HEK293 (cell line): ENCODE measurements at regions not wholly inside any gene's neighbourhood (a gene's known extent, or its start where the extent isn't known, plus 50 kb on each side); places are given as distances from the start of the nearest gene placed in this dataset.

ENCODE experiments used
- CTCF ChIA-PET: fragments of 350-600 bp; formaldehyde crosslinking; extraction: SDS; loops from one replicate; lab custom pipeline; 2021; ENCODE audit warnings: antibody characterized with exemption; lab: Yijun Ruan, JAX
- POLR2A ChIA-PET: fragments of 300-600 bp; formaldehyde crosslinking; extraction: SDS; loops from one replicate; lab custom pipeline; 2020; ENCODE audit warnings: antibody characterized with exemption, inconsistent platforms; lab: Yijun Ruan, JAX
- H3K27ac ChIP-seq: fragments of 200-500 bp; sonication (Bioruptor generic); 2 replicates; pipeline ENCODE4 v1.5.1; 2014; ENCODE audit warnings: low read depth, low read length, control low read depth, inconsistent platforms; ENCODE audit errors: extremely low read depth
- H3K36me3 ChIP-seq, 2 experiments: fragments of 200-500 bp in 1 of 2; sonication (Bioruptor generic) in 1 of 2; 1 replicate in 1 of 2; 2 replicates in 1 of 2; pipeline ENCODE4 v1.5.1; 2014 to 2017; ENCODE audit warnings: inconsistent platforms in 2 of 2, low read length in 2 of 2; ENCODE audit not compliant: control insufficient read depth in 2 of 2, insufficient read depth in 1 of 2
- H3K4me1 ChIP-seq: fragments of 200-500 bp; sonication (Bioruptor generic); 2 replicates; pipeline ENCODE4 v1.5.1; 2014; ENCODE audit warnings: mild to moderate bottlenecking, low read length, inconsistent platforms; ENCODE audit not compliant: control insufficient read depth, insufficient read depth
- H3K4me3 ChIP-seq: 2 replicates; pipeline ENCODE4 v1.5.1; 2011; ENCODE audit warnings: low read depth, mild to moderate bottlenecking, control low read depth, low read length, moderate library complexity
- H3K9me3 ChIP-seq: fragments of 200-500 bp; sonication (Bioruptor generic); 2 replicates; pipeline ENCODE4 v1.5.1; 2014; ENCODE audit warnings: low read depth, low read length, inconsistent platforms; ENCODE audit not compliant: control insufficient read depth, insufficient read depth
- SALL2 ChIP-seq: fragments of 450-650 bp; formaldehyde crosslinking; IDR thresholded peaks from 2 replicates; pipeline ENCODE4 v1.5.0; 2017; ENCODE audit warnings: missing biosample characterization, mild to moderate bottlenecking, missing genetic modification characterization, borderline replicate concordance
- YY1 ChIP-seq: fragments of 450-650 bp; formaldehyde crosslinking; IDR thresholded peaks from 2 replicates; pipeline ENCODE4 v1.5.1; 2018; ENCODE audit warnings: missing biosample characterization, missing genetic modification characterization
- ZNF48 ChIP-seq: fragments of 450-650 bp; formaldehyde crosslinking; IDR thresholded peaks from 2 replicates; pipeline ENCODE4 v1.5.1; 2016; ENCODE audit warnings: missing biosample characterization, missing genetic modification characterization
- ZNF548 ChIP-seq: fragments of 450-650 bp; formaldehyde crosslinking; IDR thresholded peaks from 2 replicates; pipeline ENCODE4 v1.5.1; 2016; ENCODE audit warnings: missing biosample characterization, missing genetic modification characterization
- ZNF629 ChIP-seq: fragments of 450-650 bp; formaldehyde crosslinking; IDR thresholded peaks from 2 replicates; pipeline ENCODE4 v1.5.1; 2017; ENCODE audit warnings: missing biosample characterization, missing genetic modification characterization
- ZSCAN16 ChIP-seq: fragments of 450-650 bp; formaldehyde crosslinking; IDR thresholded peaks from 2 replicates; pipeline ENCODE4 v1.5.1; 2016; ENCODE audit warnings: missing biosample characterization, missing genetic modification characterization
- TF ChIP-seq, protein P1 (sequence below): fragments of 450-650 bp; formaldehyde crosslinking; IDR thresholded peaks from 2 replicates; pipeline ENCODE4 v1.5.1; 2016; ENCODE audit warnings: missing biosample characterization, missing genetic modification characterization, borderline replicate concordance
- TF ChIP-seq, protein P2 (sequence below): fragments of 450-650 bp; formaldehyde crosslinking; IDR thresholded peaks from 2 replicates; pipeline ENCODE4 v1.5.1; 2016; ENCODE audit warnings: missing biosample characterization, missing genetic modification characterization
- TF ChIP-seq, protein P3 (sequence below): fragments of 450-650 bp; formaldehyde crosslinking; IDR thresholded peaks from 2 replicates; pipeline ENCODE4 v1.5.1; 2016; ENCODE audit warnings: missing biosample characterization, missing genetic modification characterization
- TF ChIP-seq, protein P4 (sequence below): fragments of 450-650 bp; formaldehyde crosslinking; IDR thresholded peaks from 2 replicates; pipeline ENCODE4 v1.5.1; 2016; ENCODE audit warnings: missing biosample characterization, missing genetic modification characterization, borderline replicate concordance
- TF ChIP-seq, protein P5 (sequence below): fragments of 450-650 bp; formaldehyde crosslinking; IDR thresholded peaks from 2 replicates; pipeline ENCODE4 v1.5.1; 2016; ENCODE audit warnings: missing biosample characterization, missing genetic modification characterization, low read depth
- TF ChIP-seq, protein P6 (sequence below): fragments of 450-650 bp; formaldehyde crosslinking; IDR thresholded peaks from 2 replicates; pipeline ENCODE4 v1.5.1; 2017; ENCODE audit warnings: missing biosample characterization, missing genetic modification characterization
- TF ChIP-seq, protein P7 (sequence below): fragments of 450-650 bp; formaldehyde crosslinking; IDR thresholded peaks from 2 replicates; pipeline ENCODE4 v1.5.1; 2016; ENCODE audit warnings: missing biosample characterization, missing genetic modification characterization
- TF ChIP-seq, protein P8 (sequence below): fragments of 450-650 bp; formaldehyde crosslinking; optimal IDR thresholded peaks from 2 replicates; pipeline ENCODE3; 2016; ENCODE audit warnings: missing biosample characterization, mild to moderate bottlenecking, missing genetic modification characterization
- TF ChIP-seq, protein P9 (sequence below): fragments of 450-650 bp; formaldehyde crosslinking; IDR thresholded peaks from 2 replicates; pipeline ENCODE4 v1.5.1; 2016; ENCODE audit warnings: missing biosample characterization, missing genetic modification characterization

DNA sequence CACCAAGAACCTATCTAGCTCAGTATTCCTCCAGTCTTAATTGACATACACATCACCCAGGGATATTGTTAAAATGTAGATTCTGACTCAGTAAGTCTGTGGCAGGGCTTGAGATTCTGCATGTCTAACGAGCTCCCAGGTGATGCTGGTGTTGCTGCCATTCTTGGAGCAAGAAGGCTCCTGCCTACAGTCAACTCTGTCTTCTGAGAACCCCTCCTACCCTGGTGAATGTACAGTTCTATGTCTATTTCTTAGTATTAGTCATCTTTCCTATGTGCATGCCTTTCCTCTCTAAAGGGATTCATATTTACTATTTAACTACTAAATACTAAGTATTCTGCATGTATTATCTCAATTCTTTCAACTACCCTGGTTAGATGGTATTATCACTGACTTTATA lies 268.7 kb downstream of the EDEM1 start (continued):
- TF ChIP-seq, protein P1, sequence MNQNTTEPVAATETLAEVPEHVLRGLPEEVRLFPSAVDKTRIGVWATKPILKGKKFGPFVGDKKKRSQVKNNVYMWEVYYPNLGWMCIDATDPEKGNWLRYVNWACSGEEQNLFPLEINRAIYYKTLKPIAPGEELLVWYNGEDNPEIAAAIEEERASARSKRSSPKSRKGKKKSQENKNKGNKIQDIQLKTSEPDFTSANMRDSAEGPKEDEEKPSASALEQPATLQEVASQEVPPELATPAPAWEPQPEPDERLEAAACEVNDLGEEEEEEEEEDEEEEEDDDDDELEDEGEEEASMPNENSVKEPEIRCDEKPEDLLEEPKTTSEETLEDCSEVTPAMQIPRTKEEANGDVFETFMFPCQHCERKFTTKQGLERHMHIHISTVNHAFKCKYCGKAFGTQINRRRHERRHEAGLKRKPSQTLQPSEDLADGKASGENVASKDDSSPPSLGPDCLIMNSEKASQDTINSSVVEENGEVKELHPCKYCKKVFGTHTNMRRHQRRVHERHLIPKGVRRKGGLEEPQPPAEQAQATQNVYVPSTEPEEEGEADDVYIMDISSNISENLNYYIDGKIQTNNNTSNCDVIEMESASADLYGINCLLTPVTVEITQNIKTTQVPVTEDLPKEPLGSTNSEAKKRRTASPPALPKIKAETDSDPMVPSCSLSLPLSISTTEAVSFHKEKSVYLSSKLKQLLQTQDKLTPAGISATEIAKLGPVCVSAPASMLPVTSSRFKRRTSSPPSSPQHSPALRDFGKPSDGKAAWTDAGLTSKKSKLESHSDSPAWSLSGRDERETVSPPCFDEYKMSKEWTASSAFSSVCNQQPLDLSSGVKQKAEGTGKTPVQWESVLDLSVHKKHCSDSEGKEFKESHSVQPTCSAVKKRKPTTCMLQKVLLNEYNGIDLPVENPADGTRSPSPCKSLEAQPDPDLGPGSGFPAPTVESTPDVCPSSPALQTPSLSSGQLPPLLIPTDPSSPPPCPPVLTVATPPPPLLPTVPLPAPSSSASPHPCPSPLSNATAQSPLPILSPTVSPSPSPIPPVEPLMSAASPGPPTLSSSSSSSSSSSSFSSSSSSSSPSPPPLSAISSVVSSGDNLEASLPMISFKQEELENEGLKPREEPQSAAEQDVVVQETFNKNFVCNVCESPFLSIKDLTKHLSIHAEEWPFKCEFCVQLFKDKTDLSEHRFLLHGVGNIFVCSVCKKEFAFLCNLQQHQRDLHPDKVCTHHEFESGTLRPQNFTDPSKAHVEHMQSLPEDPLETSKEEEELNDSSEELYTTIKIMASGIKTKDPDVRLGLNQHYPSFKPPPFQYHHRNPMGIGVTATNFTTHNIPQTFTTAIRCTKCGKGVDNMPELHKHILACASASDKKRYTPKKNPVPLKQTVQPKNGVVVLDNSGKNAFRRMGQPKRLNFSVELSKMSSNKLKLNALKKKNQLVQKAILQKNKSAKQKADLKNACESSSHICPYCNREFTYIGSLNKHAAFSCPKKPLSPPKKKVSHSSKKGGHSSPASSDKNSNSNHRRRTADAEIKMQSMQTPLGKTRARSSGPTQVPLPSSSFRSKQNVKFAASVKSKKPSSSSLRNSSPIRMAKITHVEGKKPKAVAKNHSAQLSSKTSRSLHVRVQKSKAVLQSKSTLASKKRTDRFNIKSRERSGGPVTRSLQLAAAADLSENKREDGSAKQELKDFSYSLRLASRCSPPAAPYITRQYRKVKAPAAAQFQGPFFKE (tag by site-specific recombination) = no peak
- TF ChIP-seq, protein P2, sequence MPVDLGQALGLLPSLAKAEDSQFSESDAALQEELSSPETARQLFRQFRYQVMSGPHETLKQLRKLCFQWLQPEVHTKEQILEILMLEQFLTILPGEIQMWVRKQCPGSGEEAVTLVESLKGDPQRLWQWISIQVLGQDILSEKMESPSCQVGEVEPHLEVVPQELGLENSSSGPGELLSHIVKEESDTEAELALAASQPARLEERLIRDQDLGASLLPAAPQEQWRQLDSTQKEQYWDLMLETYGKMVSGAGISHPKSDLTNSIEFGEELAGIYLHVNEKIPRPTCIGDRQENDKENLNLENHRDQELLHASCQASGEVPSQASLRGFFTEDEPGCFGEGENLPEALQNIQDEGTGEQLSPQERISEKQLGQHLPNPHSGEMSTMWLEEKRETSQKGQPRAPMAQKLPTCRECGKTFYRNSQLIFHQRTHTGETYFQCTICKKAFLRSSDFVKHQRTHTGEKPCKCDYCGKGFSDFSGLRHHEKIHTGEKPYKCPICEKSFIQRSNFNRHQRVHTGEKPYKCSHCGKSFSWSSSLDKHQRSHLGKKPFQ = no peak
- no peak for TF ChIP-seq ZNF48 (tag by site-specific recombination)
- TF ChIP-seq, protein P3, sequence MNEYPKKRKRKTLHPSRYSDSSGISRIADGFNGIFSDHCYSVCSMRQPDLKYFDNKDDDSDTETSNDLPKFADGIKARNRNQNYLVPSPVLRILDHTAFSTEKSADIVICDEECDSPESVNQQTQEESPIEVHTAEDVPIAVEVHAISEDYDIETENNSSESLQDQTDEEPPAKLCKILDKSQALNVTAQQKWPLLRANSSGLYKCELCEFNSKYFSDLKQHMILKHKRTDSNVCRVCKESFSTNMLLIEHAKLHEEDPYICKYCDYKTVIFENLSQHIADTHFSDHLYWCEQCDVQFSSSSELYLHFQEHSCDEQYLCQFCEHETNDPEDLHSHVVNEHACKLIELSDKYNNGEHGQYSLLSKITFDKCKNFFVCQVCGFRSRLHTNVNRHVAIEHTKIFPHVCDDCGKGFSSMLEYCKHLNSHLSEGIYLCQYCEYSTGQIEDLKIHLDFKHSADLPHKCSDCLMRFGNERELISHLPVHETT = no peak
- TF ChIP-seq, protein P4, sequence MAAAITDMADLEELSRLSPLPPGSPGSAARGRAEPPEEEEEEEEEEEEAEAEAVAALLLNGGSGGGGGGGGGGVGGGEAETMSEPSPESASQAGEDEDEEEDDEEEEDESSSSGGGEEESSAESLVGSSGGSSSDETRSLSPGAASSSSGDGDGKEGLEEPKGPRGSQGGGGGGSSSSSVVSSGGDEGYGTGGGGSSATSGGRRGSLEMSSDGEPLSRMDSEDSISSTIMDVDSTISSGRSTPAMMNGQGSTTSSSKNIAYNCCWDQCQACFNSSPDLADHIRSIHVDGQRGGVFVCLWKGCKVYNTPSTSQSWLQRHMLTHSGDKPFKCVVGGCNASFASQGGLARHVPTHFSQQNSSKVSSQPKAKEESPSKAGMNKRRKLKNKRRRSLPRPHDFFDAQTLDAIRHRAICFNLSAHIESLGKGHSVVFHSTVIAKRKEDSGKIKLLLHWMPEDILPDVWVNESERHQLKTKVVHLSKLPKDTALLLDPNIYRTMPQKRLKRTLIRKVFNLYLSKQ (tag by site-specific recombination) = no peak
- TF ChIP-seq, protein P5, sequence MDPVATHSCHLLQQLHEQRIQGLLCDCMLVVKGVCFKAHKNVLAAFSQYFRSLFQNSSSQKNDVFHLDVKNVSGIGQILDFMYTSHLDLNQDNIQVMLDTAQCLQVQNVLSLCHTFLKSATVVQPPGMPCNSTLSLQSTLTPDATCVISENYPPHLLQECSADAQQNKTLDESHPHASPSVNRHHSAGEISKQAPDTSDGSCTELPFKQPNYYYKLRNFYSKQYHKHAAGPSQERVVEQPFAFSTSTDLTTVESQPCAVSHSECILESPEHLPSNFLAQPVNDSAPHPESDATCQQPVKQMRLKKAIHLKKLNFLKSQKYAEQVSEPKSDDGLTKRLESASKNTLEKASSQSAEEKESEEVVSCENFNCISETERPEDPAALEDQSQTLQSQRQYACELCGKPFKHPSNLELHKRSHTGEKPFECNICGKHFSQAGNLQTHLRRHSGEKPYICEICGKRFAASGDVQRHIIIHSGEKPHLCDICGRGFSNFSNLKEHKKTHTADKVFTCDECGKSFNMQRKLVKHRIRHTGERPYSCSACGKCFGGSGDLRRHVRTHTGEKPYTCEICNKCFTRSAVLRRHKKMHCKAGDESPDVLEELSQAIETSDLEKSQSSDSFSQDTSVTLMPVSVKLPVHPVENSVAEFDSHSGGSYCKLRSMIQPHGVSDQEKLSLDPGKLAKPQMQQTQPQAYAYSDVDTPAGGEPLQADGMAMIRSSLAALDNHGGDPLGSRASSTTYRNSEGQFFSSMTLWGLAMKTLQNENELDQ (tag by site-specific recombination) = no peak
- TF ChIP-seq, protein P6, sequence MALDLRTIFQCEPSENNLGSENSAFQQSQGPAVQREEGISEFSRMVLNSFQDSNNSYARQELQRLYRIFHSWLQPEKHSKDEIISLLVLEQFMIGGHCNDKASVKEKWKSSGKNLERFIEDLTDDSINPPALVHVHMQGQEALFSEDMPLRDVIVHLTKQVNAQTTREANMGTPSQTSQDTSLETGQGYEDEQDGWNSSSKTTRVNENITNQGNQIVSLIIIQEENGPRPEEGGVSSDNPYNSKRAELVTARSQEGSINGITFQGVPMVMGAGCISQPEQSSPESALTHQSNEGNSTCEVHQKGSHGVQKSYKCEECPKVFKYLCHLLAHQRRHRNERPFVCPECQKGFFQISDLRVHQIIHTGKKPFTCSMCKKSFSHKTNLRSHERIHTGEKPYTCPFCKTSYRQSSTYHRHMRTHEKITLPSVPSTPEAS = no peak
- TF ChIP-seq, all 188 proteins: peak for 0

DNA sequence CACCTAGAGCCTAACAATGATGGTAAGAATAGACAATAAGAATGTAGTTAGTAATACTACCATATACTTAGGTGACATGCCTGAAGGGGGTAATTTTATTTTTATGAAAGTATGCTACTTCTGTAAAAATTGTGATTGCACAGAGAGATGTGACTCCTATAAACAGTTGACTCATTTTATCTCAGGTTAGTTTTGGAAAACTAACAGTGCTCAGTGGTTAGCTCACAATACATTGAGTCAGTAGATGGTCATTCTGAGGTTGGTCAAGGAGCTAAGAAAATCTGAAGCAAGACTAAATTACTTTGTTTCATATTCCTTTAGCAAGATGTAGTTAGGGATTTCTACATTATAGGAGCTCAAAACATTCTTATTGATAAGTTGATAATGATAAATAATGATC lies 271.0 kb downstream of the EDEM1 start:
- Histone ChIP-seq H3K4me3 (no peak overlapping the region), H3K4me1 (no peaks in the 10 kb centered on the region), H3K9me3 (no peaks in the 10 kb centered on the region), H3K27ac (no peak overlapping the region), H3K36me3 (no peaks in the 10 kb centered on the region)
- ChIA-PET CTCF (no interaction called here), POLR2A (no interaction called here)
- TF ChIP-seq, protein P7, sequence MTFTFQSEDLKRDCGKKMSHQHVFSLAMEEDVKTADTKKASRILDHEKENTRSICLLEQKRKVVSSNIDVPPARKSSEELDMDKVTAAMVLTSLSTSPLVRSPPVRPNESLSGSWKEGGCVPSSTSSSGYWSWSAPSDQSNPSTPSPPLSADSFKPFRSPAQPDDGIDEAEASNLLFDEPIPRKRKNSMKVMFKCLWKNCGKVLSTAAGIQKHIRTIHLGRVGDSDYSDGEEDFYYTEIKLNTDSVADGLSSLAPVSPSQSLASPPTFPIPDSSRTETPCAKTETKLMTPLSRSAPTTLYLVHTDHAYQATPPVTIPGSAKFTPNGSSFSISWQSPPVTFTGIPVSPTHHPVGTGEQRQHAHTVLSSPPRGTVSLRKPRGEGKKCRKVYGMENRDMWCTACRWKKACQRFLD = no peak
- TF ChIP-seq, protein P8, sequence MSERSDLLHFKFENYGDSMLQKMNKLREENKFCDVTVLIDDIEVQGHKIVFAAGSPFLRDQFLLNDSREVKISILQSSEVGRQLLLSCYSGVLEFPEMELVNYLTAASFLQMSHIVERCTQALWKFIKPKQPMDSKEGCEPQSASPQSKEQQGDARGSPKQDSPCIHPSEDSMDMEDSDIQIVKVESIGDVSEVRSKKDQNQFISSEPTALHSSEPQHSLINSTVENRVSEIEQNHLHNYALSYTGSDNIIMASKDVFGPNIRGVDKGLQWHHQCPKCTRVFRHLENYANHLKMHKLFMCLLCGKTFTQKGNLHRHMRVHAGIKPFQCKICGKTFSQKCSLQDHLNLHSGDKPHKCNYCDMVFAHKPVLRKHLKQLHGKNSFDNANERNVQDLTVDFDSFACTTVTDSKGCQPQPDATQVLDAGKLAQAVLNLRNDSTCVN (tag by site-specific recombination) = no peak
- TF ChIP-seq SALL2 = no peak
- TF ChIP-seq ZNF548 (tag by site-specific recombination) = no peak
- TF ChIP-seq YY1 (tag by site-specific recombination) = no peak
- TF ChIP-seq, protein P9, sequence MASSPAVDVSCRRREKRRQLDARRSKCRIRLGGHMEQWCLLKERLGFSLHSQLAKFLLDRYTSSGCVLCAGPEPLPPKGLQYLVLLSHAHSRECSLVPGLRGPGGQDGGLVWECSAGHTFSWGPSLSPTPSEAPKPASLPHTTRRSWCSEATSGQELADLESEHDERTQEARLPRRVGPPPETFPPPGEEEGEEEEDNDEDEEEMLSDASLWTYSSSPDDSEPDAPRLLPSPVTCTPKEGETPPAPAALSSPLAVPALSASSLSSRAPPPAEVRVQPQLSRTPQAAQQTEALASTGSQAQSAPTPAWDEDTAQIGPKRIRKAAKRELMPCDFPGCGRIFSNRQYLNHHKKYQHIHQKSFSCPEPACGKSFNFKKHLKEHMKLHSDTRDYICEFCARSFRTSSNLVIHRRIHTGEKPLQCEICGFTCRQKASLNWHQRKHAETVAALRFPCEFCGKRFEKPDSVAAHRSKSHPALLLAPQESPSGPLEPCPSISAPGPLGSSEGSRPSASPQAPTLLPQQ (tag by site-specific recombination) = no peak
- no peak for TF ChIP-seq ZSCAN16 (tag by site-specific recombination)
- TF ChIP-seq ZNF629 = no peak
